Mesendoderm (in vitro differentiated cells): ENCODE measurements at regions not wholly inside any gene's neighbourhood (a gene's known extent, or its start where the extent isn't known, plus 50 kb on each side); places are given as distances from the start of the nearest gene placed in this dataset.
A peak's percentile ranks its signal among the peaks of the same experiment; 100 is the strongest.
"Not testable (repeated sequence)": the region's sequence is repeated elsewhere in the genome, so short reads cannot be mapped to it uniquely, and the experiment has no call there.

Experiments
- DNase-seq: peaks from one replicate; pipeline ENCODE4 v3.0.0; 2013
- H2AK5ac ChIP-seq: 2 replicates; pipeline ENCODE4 v1.6.1; 2013; ENCODE audit warnings: low read length, inconsistent platforms
- H2BK120ac ChIP-seq: 2 replicates; pipeline ENCODE4 v1.6.1; 2013; ENCODE audit warnings: low read depth, mild to moderate bottlenecking, low read length, moderate library complexity, mixed read lengths
- H2BK15ac ChIP-seq: replicated peaks from 2 replicates; pipeline ENCODE4 v1.6.1; 2013; ENCODE audit warnings: low read depth, mild to moderate bottlenecking, moderate library complexity
- H2BK5ac ChIP-seq: 2 replicates; pipeline ENCODE4 v1.6.1; 2013; ENCODE audit warnings: low read length, inconsistent platforms
- H3K18ac ChIP-seq: 2 replicates; pipeline ENCODE4 v1.6.1; 2013; ENCODE audit warnings: mild to moderate bottlenecking, low read length, mixed read lengths
- H3K23ac ChIP-seq: one replicate; pipeline ENCODE4 v1.6.1; 2013; ENCODE audit warnings: low read length
- H3K27ac ChIP-seq: 2 replicates; pipeline ENCODE4 v1.5.1; 2013; ENCODE audit warnings: low read depth, mild to moderate bottlenecking, inconsistent platforms, low read length, moderate library complexity
- H3K27me3 ChIP-seq: 2 replicates; pipeline ENCODE4 v1.6.1; 2013; ENCODE audit warnings: low read length, control low read depth, mild to moderate bottlenecking, inconsistent platforms; ENCODE audit not compliant: insufficient read depth, poor library complexity
- H3K36me3 ChIP-seq: 2 replicates; pipeline ENCODE4 v1.6.1; 2013; ENCODE audit warnings: low read length, inconsistent platforms; ENCODE audit not compliant: control insufficient read depth, insufficient read depth
- H3K4ac ChIP-seq: one replicate; pipeline ENCODE4 v1.6.1; 2013; ENCODE audit warnings: low read depth, mild to moderate bottlenecking, low read length, moderate library complexity
- H3K4me1 ChIP-seq: 2 replicates; pipeline ENCODE4 v1.6.1; 2013; ENCODE audit warnings: low read depth, low read length, inconsistent platforms; ENCODE audit not compliant: control insufficient read depth
- H3K4me2 ChIP-seq: 2 replicates; pipeline ENCODE4 v1.6.1; 2013; ENCODE audit warnings: low read length
- H3K4me3 ChIP-seq: 2 replicates; pipeline ENCODE4 v1.5.1; 2013; ENCODE audit warnings: mild to moderate bottlenecking, low read length
- H3K56ac ChIP-seq: one replicate; pipeline ENCODE4 v1.6.1; 2013; ENCODE audit warnings: low read length
- H3K79me1 ChIP-seq: 2 replicates; pipeline ENCODE4 v1.6.1; 2013; ENCODE audit warnings: low read length, inconsistent platforms
- H3K79me2 ChIP-seq: 2 replicates; pipeline ENCODE4 v1.6.1; 2013; ENCODE audit warnings: mild to moderate bottlenecking, low read length; ENCODE audit not compliant: control insufficient read depth, insufficient read depth
- H3K9ac ChIP-seq: 2 replicates; pipeline ENCODE4 v1.6.1; 2013; ENCODE audit warnings: low read length, inconsistent platforms
- H4K5ac ChIP-seq: one replicate; pipeline ENCODE4 v1.6.1; 2013; ENCODE audit warnings: low read length
- H4K8ac ChIP-seq: one replicate; pipeline ENCODE4 v1.6.1; 2013; ENCODE audit warnings: low read depth, mild to moderate bottlenecking, control low read depth, low read length, moderate library complexity
- whole genome bisulfite sequencing: extraction: QIAGEN DNeasy Blood & Tissue Kit; methylation state at CpG from one replicate; pipeline ENCODE4 v1.1.7; 2013; ENCODE audit warnings: low lambda C conversion rate, missing lambda C conversion rate; ENCODE audit not compliant: insufficient coverage; ENCODE audit errors: extremely low coverage; 5-methylcytosine and 5-hydroxymethylcytosine counted together

GRCh38 chr5:99471726-99472125, 542.9 kb upstream of the CHD1 start:
- not testable (repeated sequence) for H2BK120ac ChIP-seq, H3K36me3 ChIP-seq, H3K23ac ChIP-seq, H2BK15ac ChIP-seq, H2BK5ac ChIP-seq, H3K4ac ChIP-seq, H3K18ac ChIP-seq, H3K79me1 ChIP-seq, H3K4me1 ChIP-seq, H2AK5ac ChIP-seq, H3K9ac ChIP-seq, H4K8ac ChIP-seq, DNase-seq, H3K4me3 ChIP-seq, H3K27me3 ChIP-seq, H4K5ac ChIP-seq, H3K79me2 ChIP-seq, H3K4me2 ChIP-seq, H3K56ac ChIP-seq, H3K27ac ChIP-seq
- WGBS = no CpG with 5 or more reads among the region's 4 CpGs

GRCh38 chr5:99471178-99471577, 542.4 kb upstream of the CHD1 start:
- H3K18ac ChIP-seq, H3K9ac ChIP-seq, H3K56ac ChIP-seq, H3K27me3 ChIP-seq, H4K8ac ChIP-seq, H3K27ac ChIP-seq, H3K23ac ChIP-seq, H2BK120ac ChIP-seq, H3K4me3 ChIP-seq, DNase-seq, H3K79me1 ChIP-seq, H3K79me2 ChIP-seq, H3K4me2 ChIP-seq, H3K4ac ChIP-seq, H4K5ac ChIP-seq, H3K36me3 ChIP-seq, H2AK5ac ChIP-seq, H3K4me1 ChIP-seq, H2BK15ac ChIP-seq, H2BK5ac ChIP-seq: not testable (repeated sequence)
- no CpG with 5 or more reads among the region's 1 CpG for WGBS

GRCh38 chr5:99470636-99471035, 541.8 kb upstream of the CHD1 start:
- H3K9ac ChIP-seq, H3K4me3 ChIP-seq, H2BK120ac ChIP-seq, H2BK15ac ChIP-seq, H3K23ac ChIP-seq, H3K36me3 ChIP-seq, H3K27ac ChIP-seq, H3K4ac ChIP-seq, H2AK5ac ChIP-seq, H4K8ac ChIP-seq, H3K18ac ChIP-seq, DNase-seq, H4K5ac ChIP-seq, H3K79me1 ChIP-seq, H3K27me3 ChIP-seq, H3K56ac ChIP-seq, H3K79me2 ChIP-seq, H2BK5ac ChIP-seq, H3K4me2 ChIP-seq, H3K4me1 ChIP-seq: not testable (repeated sequence)
- no CpG with 5 or more reads among the region's 3 CpGs for WGBS

GRCh38 chr5:99460701-99461100, 531.9 kb upstream of the CHD1 start:
- H3K27ac ChIP-seq = no peak overlapping the region
- no peak overlapping the region for H3K4me2 ChIP-seq
- H3K9ac ChIP-seq = no peak overlapping the region
- H4K5ac ChIP-seq = no peak overlapping the region
- H3K4me3 ChIP-seq = no peak overlapping the region
- H3K56ac ChIP-seq = no peak overlapping the region
- no peak overlapping the region for H2BK5ac ChIP-seq
- H3K36me3 ChIP-seq = no peaks in the 10 kb centered on the region
- no peak overlapping the region for H2BK15ac ChIP-seq
- no peaks in the 10 kb centered on the region for H3K79me1 ChIP-seq
- H3K4me1 ChIP-seq = no peaks in the 10 kb centered on the region
- H2AK5ac ChIP-seq = no peak overlapping the region
- H3K27me3 ChIP-seq = no peaks in the 10 kb centered on the region
- H3K79me2 ChIP-seq = no peaks in the 10 kb centered on the region
- no CpG with 5 or more reads among the region's 2 CpGs for WGBS
- H3K18ac ChIP-seq = no peak overlapping the region
- no peak overlapping the region for H2BK120ac ChIP-seq
- no peak overlapping the region for H3K23ac ChIP-seq
- H3K4ac ChIP-seq = no peak overlapping the region
- no peak for DNase-seq
- no peak overlapping the region for H4K8ac ChIP-seq

- H2BK120ac ChIP-seq = no peak overlapping the region
- H4K8ac ChIP-seq = no peak overlapping the region
Observed at GRCh38 chr5:99453196-99453595, 524.4 kb upstream of the CHD1 start.

GRCh38 chr5:99449786-99450185, 521.0 kb upstream of the CHD1 start:
- Histone ChIP-seq H2BK15ac (no peak overlapping the region), H4K5ac (no peak overlapping the region), H3K4me1 (no peaks in the 10 kb centered on the region), H3K79me2 (no peaks in the 10 kb centered on the region), H3K4me2 (no peak overlapping the region), H3K27me3 (no peaks in the 10 kb centered on the region), H3K18ac (no peak overlapping the region), H3K56ac (no peak overlapping the region), H3K36me3 (no peaks in the 10 kb centered on the region), H4K8ac (peak overlapping the region; percentile 39), H3K79me1 (no peaks in the 10 kb centered on the region), H3K4ac (no peak overlapping the region), H2BK5ac (no peak overlapping the region), H3K9ac (no peak overlapping the region), H3K23ac (no peak overlapping the region), H2AK5ac (no peak overlapping the region), H2BK120ac (no peak overlapping the region), H3K4me3 (no peak overlapping the region), H3K27ac (no peak overlapping the region)
- no peak for DNase-seq
- WGBS = no CpG with 5 or more reads among the region's 3 CpGs

More at GRCh38 chr5:99453196-99453595, 524.4 kb upstream of the CHD1 start:
- Histone ChIP-seq H3K18ac (no peak overlapping the region), H3K36me3 (no peaks in the 10 kb centered on the region), H3K4me1 (no peaks in the 10 kb centered on the region), H3K23ac (no peak overlapping the region), H3K27ac (no peak overlapping the region), H3K4ac (no peak overlapping the region), H3K79me2 (no peaks in the 10 kb centered on the region), H3K79me1 (no peaks in the 10 kb centered on the region), H3K9ac (no peak overlapping the region), H2BK15ac (no peak overlapping the region), H2AK5ac (no peak overlapping the region), H3K56ac (no peak overlapping the region), H3K4me3 (no peak overlapping the region), H4K5ac (no peak overlapping the region), H3K27me3 (no peaks in the 10 kb centered on the region), H3K4me2 (no peak overlapping the region), H2BK5ac (no peak overlapping the region)
- no CpG with 5 or more reads among the region's 2 CpGs for WGBS
- no peak for DNase-seq
